CD4-positive, alpha-beta T cell treated with Interleukin-4 for 1 hour (primary cell): ENCODE measurements at regions not wholly inside any gene's neighbourhood (a gene's known extent, or its start where the extent isn't known, plus 50 kb on each side); places are given as distances from the start of the nearest gene placed in this dataset.
"Not testable (repeated sequence)": the region's sequence is repeated elsewhere in the genome, so short reads cannot be mapped to it uniquely, and the experiment has no call there.

Experiments used
- DNase-seq, 2 donors: peaks; one replicate each; pipeline ENCODE4 v3.0.0-alpha.2; 2020 to 2022

- DNase-seq = no peak
Measured at GRCh38 chr12:75754141-75754540, 242.7 kb upstream of the KRR1 start.

- no peak for DNase-seq
Measured at GRCh38 chr12:75751769-75752471, 240.5 kb upstream of the KRR1 start.

GRCh38 chr12:75750716-75751306 is 239.4 kb upstream of the KRR1 start:
- DNase-seq = no peak

GRCh38 chr12:75748990-75749389 is 237.6 kb upstream of the KRR1 start:
- DNase-seq = not testable (repeated sequence)

- DNase-seq = no peak
Measured at GRCh38 chr12:75748136-75748535, 236.7 kb upstream of the KRR1 start.

- DNase-seq = no peak
Measured at GRCh38 chr12:75747572-75748021, 236.2 kb upstream of the KRR1 start.

- DNase-seq = no peak
Measured at GRCh38 chr12:75746621-75747020, 235.2 kb upstream of the KRR1 start.

- DNase-seq = no peak
Measured at GRCh38 chr12:75744607-75745256, 233.3 kb upstream of the KRR1 start.

GRCh38 chr12:75742961-75743360 is 231.6 kb upstream of the KRR1 start:
- DNase-seq = no peak

- DNase-seq = no peak
Measured at GRCh38 chr12:75742048-75742447, 230.6 kb upstream of the KRR1 start.

- DNase-seq = no peak
Measured at GRCh38 chr12:75739912-75740311, 228.5 kb upstream of the KRR1 start.

GRCh38 chr12:75739098-75739497 is 227.7 kb upstream of the KRR1 start:
- not testable (repeated sequence) for DNase-seq

GRCh38 chr12:75738486-75738885 is 227.1 kb upstream of the KRR1 start:
- DNase-seq = no peak

- no peak for DNase-seq
Measured at GRCh38 chr12:75735853-75736252, 224.4 kb upstream of the KRR1 start.

GRCh38 chr12:75728826-75729225 is 217.4 kb upstream of the KRR1 start:
- DNase-seq = no peak

- no peak for DNase-seq
Measured at GRCh38 chr12:75727577-75727976, 216.2 kb upstream of the KRR1 start.

GRCh38 chr12:75725521-75726111 is 214.2 kb upstream of the KRR1 start:
- DNase-seq = no peak

GRCh38 chr12:75724928-75725312 is 213.5 kb upstream of the KRR1 start:
- no peak for DNase-seq

- no peak for DNase-seq
Measured at GRCh38 chr12:75724307-75724927, 213.0 kb upstream of the KRR1 start.

GRCh38 chr12:75722714-75723200 is 211.3 kb upstream of the KRR1 start:
- peak in 1 of 2 donors; percentile 51 for DNase-seq

- no peak for DNase-seq
Measured at GRCh38 chr12:75721796-75722195, 210.4 kb upstream of the KRR1 start.

- DNase-seq = no peak
Measured at GRCh38 chr12:75720812-75721641, 209.6 kb upstream of the KRR1 start.
